WTC11 (cell line): ENCODE measurements at regions not wholly inside any gene's neighbourhood (a gene's known extent, or its start where the extent isn't known, plus 50 kb on each side); places are given as distances from the start of the nearest gene placed in this dataset.

Experiments
- E2F4 ChIP-seq: sonication (generic); formaldehyde crosslinking; IDR thresholded peaks from 2 replicates; pipeline ENCODE4 v1.8.1; 2022; ENCODE audit warnings: low read depth, mild to moderate bottlenecking, moderate library complexity, missing genetic modification reagents, borderline replicate concordance
- ELF4 ChIP-seq: sonication (generic); formaldehyde crosslinking; IDR thresholded peaks from 2 replicates; pipeline ENCODE4 v1.8.1; 2022; ENCODE audit warnings: low read depth, mild to moderate bottlenecking, moderate library complexity, missing genetic modification reagents
- ERG ChIP-seq: fragments of 250-450 bp; sonication (Bioruptor Pico); IDR thresholded peaks from 2 replicates; pipeline ENCODE4 v1.8.0; 2021; ENCODE audit warnings: mild to moderate bottlenecking
- ETV6 ChIP-seq: sonication (generic); formaldehyde crosslinking; IDR thresholded peaks from 2 replicates; pipeline ENCODE4 v1.8.1; 2022; ENCODE audit warnings: mild to moderate bottlenecking, missing genetic modification reagents
- GABPB1 ChIP-seq: sonication (generic); formaldehyde crosslinking; IDR thresholded peaks from 2 replicates; pipeline ENCODE4 v1.8.1; 2023; ENCODE audit warnings: mild to moderate bottlenecking, missing genetic modification reagents
- GTF2I ChIP-seq: fragments of 250-450 bp; sonication (Bioruptor Pico); conservative IDR thresholded peaks from 2 replicates; pipeline ENCODE4 v1.4.0; 2021; ENCODE audit warnings: mild to moderate bottlenecking
- HMGXB4 ChIP-seq: sonication (generic); formaldehyde crosslinking; IDR thresholded peaks from 2 replicates; pipeline ENCODE4 v1.8.1; 2023; ENCODE audit warnings: mild to moderate bottlenecking, moderate library complexity, missing genetic modification reagents
- IRF2 ChIP-seq: sonication (generic); formaldehyde crosslinking; IDR thresholded peaks from 2 replicates; pipeline ENCODE4 v1.8.0; 2022; ENCODE audit warnings: low read depth, missing genetic modification reagents, borderline replicate concordance
- NFYB ChIP-seq: sonication (generic); formaldehyde crosslinking; conservative IDR thresholded peaks from 2 replicates; pipeline ENCODE4 v1.8.0; 2022; ENCODE audit warnings: low read depth, missing genetic modification reagents
- NR1H2 ChIP-seq: sonication (generic); formaldehyde crosslinking; IDR thresholded peaks from 2 replicates; pipeline ENCODE4 v1.9.0; 2021; ENCODE audit warnings: mild to moderate bottlenecking, moderate library complexity, missing genetic modification reagents
- TEAD4 ChIP-seq: sonication (generic); formaldehyde crosslinking; IDR thresholded peaks from 2 replicates; pipeline ENCODE4 v1.8.0; 2022; ENCODE audit warnings: mild to moderate bottlenecking, missing genetic modification reagents
- TP53 ChIP-seq: sonication (generic); formaldehyde crosslinking; IDR thresholded peaks from 2 replicates; pipeline ENCODE4 v1.8.1; 2023; ENCODE audit warnings: mild to moderate bottlenecking, missing genetic modification reagents
- ZBTB43 ChIP-seq: sonication (generic); formaldehyde crosslinking; IDR thresholded peaks from 2 replicates; pipeline ENCODE4 v1.8.1; 2023; ENCODE audit warnings: mild to moderate bottlenecking, missing genetic modification reagents
- ZNF416 ChIP-seq: fragments of 250-450 bp; sonication (Bioruptor Pico); IDR thresholded peaks from 2 replicates; pipeline ENCODE4 v1.9.0; 2021; ENCODE audit warnings: mild to moderate bottlenecking, inconsistent platforms
- ZNF423 ChIP-seq: fragments of 250-450 bp; sonication (Bioruptor Pico); IDR thresholded peaks from 2 replicates; pipeline ENCODE4 v2.1.2; 2022; ENCODE audit warnings: mild to moderate bottlenecking, moderate library complexity
- TF ChIP-seq, protein P1 (sequence below): fragments of 250-450 bp; sonication (Bioruptor Pico); IDR thresholded peaks from 2 replicates; pipeline ENCODE4 v1.9.0; 2021; ENCODE audit warnings: mild to moderate bottlenecking
- TF ChIP-seq, protein P2 (sequence below): sonication (generic); formaldehyde crosslinking; IDR thresholded peaks from 2 replicates; pipeline ENCODE4 v1.8.0; 2022; ENCODE audit warnings: mild to moderate bottlenecking, missing genetic modification reagents
- TF ChIP-seq, protein P3 (sequence below): sonication (generic); formaldehyde crosslinking; conservative IDR thresholded peaks from 2 replicates; pipeline ENCODE4 v1.8.1; 2022; ENCODE audit warnings: mild to moderate bottlenecking, missing genetic modification reagents
- TF ChIP-seq, protein P4 (sequence below): sonication (generic); formaldehyde crosslinking; conservative IDR thresholded peaks from 2 replicates; pipeline ENCODE4 v1.8.1; 2023; ENCODE audit warnings: mild to moderate bottlenecking, low read depth, missing genetic modification reagents, moderate library complexity
- TF ChIP-seq, protein P5 (sequence below): sonication (generic); formaldehyde crosslinking; IDR thresholded peaks from 2 replicates; pipeline ENCODE4 v1.8.0; 2023; ENCODE audit warnings: missing genetic modification reagents
- TF ChIP-seq, protein P6 (sequence below): sonication (generic); formaldehyde crosslinking; IDR thresholded peaks from 2 replicates; pipeline ENCODE4 v1.8.0; 2022; ENCODE audit warnings: mild to moderate bottlenecking, missing genetic modification reagents

DNA sequence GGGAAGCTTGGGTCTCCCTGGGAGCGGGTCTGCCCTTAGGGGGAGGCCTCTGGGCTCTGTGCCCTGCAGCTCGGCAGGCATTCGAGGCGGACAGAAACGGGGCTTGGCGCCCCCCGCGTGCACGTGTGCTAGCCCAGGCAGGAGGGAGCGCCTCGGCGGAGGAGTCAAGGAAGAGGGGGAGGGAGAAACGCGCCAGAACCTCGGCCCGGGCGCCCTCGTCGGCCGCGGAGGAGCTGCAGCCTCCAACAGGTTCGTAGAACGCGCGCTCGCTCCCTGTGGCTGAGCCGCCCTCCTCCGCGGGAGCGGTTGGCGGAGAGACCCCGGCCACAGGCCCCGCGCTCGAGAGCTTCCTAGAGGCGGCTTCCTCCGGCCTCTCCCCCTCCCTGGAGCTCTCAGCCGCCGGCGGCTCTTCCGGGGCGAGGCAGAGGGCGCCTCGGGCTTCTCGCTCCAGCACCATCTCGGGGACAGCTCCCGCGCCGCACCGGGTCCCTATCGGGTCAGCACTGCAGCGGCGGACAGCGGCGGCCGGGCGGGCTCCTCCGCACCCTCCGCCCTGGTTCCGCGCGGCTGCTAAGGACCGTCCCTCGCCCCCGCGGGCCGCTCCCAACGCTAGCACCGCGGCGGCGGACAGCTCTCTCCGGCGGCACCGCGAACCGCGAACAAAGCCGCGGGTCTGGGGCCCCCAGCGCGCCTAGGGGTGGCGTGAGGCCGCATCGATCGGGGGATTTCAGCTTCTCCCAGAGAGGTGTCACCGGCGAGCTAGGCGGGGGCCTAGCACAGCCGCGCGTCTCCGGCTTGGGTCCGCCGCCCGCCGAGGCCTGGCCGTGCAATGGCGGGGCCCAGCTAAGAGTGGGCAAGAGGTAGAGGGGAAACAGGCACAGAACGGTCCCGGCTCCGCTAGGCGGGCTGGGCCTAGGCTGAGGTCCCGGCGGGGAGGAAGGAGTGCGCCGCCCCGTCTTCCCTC is 74.6 kb upstream of the CPLX2 start (continued):
- TF ChIP-seq, protein P1, sequence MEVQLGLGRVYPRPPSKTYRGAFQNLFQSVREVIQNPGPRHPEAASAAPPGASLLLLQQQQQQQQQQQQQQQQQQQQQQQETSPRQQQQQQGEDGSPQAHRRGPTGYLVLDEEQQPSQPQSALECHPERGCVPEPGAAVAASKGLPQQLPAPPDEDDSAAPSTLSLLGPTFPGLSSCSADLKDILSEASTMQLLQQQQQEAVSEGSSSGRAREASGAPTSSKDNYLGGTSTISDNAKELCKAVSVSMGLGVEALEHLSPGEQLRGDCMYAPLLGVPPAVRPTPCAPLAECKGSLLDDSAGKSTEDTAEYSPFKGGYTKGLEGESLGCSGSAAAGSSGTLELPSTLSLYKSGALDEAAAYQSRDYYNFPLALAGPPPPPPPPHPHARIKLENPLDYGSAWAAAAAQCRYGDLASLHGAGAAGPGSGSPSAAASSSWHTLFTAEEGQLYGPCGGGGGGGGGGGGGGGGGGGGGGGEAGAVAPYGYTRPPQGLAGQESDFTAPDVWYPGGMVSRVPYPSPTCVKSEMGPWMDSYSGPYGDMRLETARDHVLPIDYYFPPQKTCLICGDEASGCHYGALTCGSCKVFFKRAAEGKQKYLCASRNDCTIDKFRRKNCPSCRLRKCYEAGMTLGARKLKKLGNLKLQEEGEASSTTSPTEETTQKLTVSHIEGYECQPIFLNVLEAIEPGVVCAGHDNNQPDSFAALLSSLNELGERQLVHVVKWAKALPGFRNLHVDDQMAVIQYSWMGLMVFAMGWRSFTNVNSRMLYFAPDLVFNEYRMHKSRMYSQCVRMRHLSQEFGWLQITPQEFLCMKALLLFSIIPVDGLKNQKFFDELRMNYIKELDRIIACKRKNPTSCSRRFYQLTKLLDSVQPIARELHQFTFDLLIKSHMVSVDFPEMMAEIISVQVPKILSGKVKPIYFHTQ (CRISPR knock-in tag) = no peak
- TF ChIP-seq, protein P2, sequence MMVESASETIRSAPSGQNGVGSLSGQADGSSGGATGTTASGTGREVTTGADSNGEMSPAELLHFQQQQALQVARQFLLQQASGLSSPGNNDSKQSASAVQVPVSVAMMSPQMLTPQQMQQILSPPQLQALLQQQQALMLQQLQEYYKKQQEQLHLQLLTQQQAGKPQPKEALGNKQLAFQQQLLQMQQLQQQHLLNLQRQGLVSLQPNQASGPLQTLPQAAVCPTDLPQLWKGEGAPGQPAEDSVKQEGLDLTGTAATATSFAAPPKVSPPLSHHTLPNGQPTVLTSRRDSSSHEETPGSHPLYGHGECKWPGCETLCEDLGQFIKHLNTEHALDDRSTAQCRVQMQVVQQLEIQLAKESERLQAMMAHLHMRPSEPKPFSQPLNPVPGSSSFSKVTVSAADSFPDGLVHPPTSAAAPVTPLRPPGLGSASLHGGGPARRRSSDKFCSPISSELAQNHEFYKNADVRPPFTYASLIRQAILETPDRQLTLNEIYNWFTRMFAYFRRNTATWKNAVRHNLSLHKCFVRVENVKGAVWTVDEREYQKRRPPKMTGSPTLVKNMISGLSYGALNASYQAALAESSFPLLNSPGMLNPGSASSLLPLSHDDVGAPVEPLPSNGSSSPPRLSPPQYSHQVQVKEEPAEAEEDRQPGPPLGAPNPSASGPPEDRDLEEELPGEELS (CRISPR knock-in tag) = peak; percentile 100
- TF ChIP-seq ETV6 (peak; percentile 99), HMGXB4 (CRISPR knock-in tag) (peak; percentile 99), ZNF416 (no peak; the same call in 1 of the 2 replicates), TP53 (CRISPR knock-in tag) (peak; percentile 99), NFYB (CRISPR knock-in tag) (peak; percentile 76), GTF2I (no peak), TEAD4 (CRISPR knock-in tag) (peak; percentile 99), GABPB1 (CRISPR knock-in tag) (peak; percentile 97), ERG (CRISPR knock-in tag) (peak; percentile 88; the same call in 1 of the 2 replicates), ZNF423 (peak; percentile 67), ZBTB43 (CRISPR knock-in tag) (peak; percentile 99), ELF4 (CRISPR knock-in tag) (peak; percentile 100), NR1H2 (peak; percentile 96), IRF2 (peak; percentile 98), E2F4 (CRISPR knock-in tag) (peak; percentile 99)
- TF ChIP-seq, protein P3, sequence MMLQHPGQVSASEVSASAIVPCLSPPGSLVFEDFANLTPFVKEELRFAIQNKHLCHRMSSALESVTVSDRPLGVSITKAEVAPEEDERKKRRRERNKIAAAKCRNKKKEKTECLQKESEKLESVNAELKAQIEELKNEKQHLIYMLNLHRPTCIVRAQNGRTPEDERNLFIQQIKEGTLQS = peak; percentile 91
- TF ChIP-seq, protein P4, sequence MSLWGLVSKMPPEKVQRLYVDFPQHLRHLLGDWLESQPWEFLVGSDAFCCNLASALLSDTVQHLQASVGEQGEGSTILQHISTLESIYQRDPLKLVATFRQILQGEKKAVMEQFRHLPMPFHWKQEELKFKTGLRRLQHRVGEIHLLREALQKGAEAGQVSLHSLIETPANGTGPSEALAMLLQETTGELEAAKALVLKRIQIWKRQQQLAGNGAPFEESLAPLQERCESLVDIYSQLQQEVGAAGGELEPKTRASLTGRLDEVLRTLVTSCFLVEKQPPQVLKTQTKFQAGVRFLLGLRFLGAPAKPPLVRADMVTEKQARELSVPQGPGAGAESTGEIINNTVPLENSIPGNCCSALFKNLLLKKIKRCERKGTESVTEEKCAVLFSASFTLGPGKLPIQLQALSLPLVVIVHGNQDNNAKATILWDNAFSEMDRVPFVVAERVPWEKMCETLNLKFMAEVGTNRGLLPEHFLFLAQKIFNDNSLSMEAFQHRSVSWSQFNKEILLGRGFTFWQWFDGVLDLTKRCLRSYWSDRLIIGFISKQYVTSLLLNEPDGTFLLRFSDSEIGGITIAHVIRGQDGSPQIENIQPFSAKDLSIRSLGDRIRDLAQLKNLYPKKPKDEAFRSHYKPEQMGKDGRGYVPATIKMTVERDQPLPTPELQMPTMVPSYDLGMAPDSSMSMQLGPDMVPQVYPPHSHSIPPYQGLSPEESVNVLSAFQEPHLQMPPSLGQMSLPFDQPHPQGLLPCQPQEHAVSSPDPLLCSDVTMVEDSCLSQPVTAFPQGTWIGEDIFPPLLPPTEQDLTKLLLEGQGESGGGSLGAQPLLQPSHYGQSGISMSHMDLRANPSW (CRISPR knock-in tag) = peak; percentile 98
- TF ChIP-seq, protein P5, sequence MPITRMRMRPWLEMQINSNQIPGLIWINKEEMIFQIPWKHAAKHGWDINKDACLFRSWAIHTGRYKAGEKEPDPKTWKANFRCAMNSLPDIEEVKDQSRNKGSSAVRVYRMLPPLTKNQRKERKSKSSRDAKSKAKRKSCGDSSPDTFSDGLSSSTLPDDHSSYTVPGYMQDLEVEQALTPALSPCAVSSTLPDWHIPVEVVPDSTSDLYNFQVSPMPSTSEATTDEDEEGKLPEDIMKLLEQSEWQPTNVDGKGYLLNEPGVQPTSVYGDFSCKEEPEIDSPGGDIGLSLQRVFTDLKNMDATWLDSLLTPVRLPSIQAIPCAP (CRISPR knock-in tag) = peak; percentile 99
- TF ChIP-seq, protein P6, sequence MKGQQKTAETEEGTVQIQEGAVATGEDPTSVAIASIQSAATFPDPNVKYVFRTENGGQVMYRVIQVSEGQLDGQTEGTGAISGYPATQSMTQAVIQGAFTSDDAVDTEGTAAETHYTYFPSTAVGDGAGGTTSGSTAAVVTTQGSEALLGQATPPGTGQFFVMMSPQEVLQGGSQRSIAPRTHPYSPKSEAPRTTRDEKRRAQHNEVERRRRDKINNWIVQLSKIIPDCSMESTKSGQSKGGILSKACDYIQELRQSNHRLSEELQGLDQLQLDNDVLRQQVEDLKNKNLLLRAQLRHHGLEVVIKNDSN = peak; percentile 92
